Sciatic nerve (tissue), 2 donors: ENCODE measurements at regions not wholly inside any gene's neighbourhood (a gene's known extent, or its start where the extent isn't known, plus 50 kb on each side); places are given as distances from the start of the nearest gene placed in this dataset.

ENCODE experiments used
- ATAC-seq: fragments of 200-7000 bp; cut with Tn5 transposase; one replicate; pipeline ENCODE4 v1.9.1; 2020; ENCODE audit warnings: mild to moderate bottlenecking, moderate library complexity
- DNase-seq: peaks from one replicate; pipeline ENCODE4 v3.0.0-alpha.2; 2020; ENCODE audit warnings: low spot score
- intact Hi-C: fragments of 100-400 bp; cut with DNase I; formaldehyde crosslinking; loops from one replicate; pipeline ENCODE4 v1.14.2; 2022
- donor health status: DM: no; HTN: no; CAD: no.
- donor health status: DM: no; HTN: no; CAD: no.

GRCh38 chr5:74957029-74957784 lies 91.0 kb upstream of the FAM169A start:
- no peak for ATAC-seq
- intact Hi-C loops: no loop called here
- DNase-seq: no peak

GRCh38 chr5:74956278-74956677 lies 90.1 kb upstream of the FAM169A start:
- no peak for DNase-seq
- intact Hi-C loops: no loop called here
- ATAC-seq: no peak

GRCh38 chr5:74954919-74955318 lies 88.7 kb upstream of the FAM169A start:
- no peak for DNase-seq
- intact Hi-C loops: no loop called here
- no peak for ATAC-seq

GRCh38 chr5:74953937-74954720 lies 87.9 kb upstream of the FAM169A start:
- intact Hi-C loops: no loop called here
- no peak for ATAC-seq
- no peak for DNase-seq

GRCh38 chr5:74953554-74953936 lies 87.4 kb upstream of the FAM169A start:
- DNase-seq: no peak
- no peak for ATAC-seq
- intact Hi-C loops: no loop called here

- DNase-seq (no peak), ATAC-seq (no peak)
- intact Hi-C loops: no loop called here
Observed at GRCh38 chr5:74952406-74952805, 86.2 kb upstream of the FAM169A start.

- no peak for DNase-seq
- intact Hi-C loops: no loop called here
- ATAC-seq: no peak
Observed at GRCh38 chr5:74951865-74952264, 85.7 kb upstream of the FAM169A start.

GRCh38 chr5:74950836-74951515 lies 84.8 kb upstream of the FAM169A start:
- DNase-seq: no peak
- no peak for ATAC-seq
- intact Hi-C loops: no loop called here

GRCh38 chr5:74949976-74950375 lies 83.8 kb upstream of the FAM169A start:
- DNase-seq (no peak), ATAC-seq (peak; percentile 50)
- intact Hi-C loops: no loop called here

GRCh38 chr5:74948031-74948546 lies 81.9 kb upstream of the FAM169A start:
- ATAC-seq (no peak), DNase-seq (no peak)
- intact Hi-C loops: no loop called here

- intact Hi-C loops: no loop called here
- ATAC-seq (no peak), DNase-seq (no peak)
Observed at GRCh38 chr5:74946471-74946870, 80.3 kb upstream of the FAM169A start.

- DNase-seq: no peak
- ATAC-seq: no peak
- intact Hi-C loops: no loop called here
Observed at GRCh38 chr5:74945561-74946165, 79.5 kb upstream of the FAM169A start.

GRCh38 chr5:74943905-74944304 lies 77.7 kb upstream of the FAM169A start:
- ATAC-seq: no peak
- intact Hi-C loops: no loop called here
- DNase-seq: no peak

GRCh38 chr5:74942622-74943286 lies 76.6 kb upstream of the FAM169A start:
- no peak for ATAC-seq
- DNase-seq: no peak
- intact Hi-C loops: no loop called here

- intact Hi-C loops: no loop called here
- DNase-seq: no peak
- no peak for ATAC-seq
Observed at GRCh38 chr5:74940782-74941353, 74.7 kb upstream of the FAM169A start.

- DNase-seq (no peak), ATAC-seq (no peak)
- intact Hi-C loops: no loop called here
Observed at GRCh38 chr5:74938250-74938933, 72.2 kb upstream of the FAM169A start.

- ATAC-seq (no peak), DNase-seq (no peak)
- intact Hi-C loops: no loop called here
Observed at GRCh38 chr5:74935752-74936091, 69.5 kb upstream of the FAM169A start.
